NCI-H2171 treated with DMSO at 0.1 percent for 48 hours (cell line): ENCODE measurements at regions not wholly inside any gene's neighbourhood (a gene's known extent, or its start where the extent isn't known, plus 50 kb on each side); places are given as distances from the start of the nearest gene placed in this dataset.
A peak's percentile ranks its signal among the peaks of the same experiment; 100 is the strongest.

ENCODE experiments used
- DNase-seq: peaks from one replicate; lab custom pipeline; 2025; lab: John Stamatoyannopoulos, UW

- no peak for DNase-seq
Measured at GRCh38 chr9:81390792-81391456, 298.4 kb downstream of the TLE1 start.

DNA sequence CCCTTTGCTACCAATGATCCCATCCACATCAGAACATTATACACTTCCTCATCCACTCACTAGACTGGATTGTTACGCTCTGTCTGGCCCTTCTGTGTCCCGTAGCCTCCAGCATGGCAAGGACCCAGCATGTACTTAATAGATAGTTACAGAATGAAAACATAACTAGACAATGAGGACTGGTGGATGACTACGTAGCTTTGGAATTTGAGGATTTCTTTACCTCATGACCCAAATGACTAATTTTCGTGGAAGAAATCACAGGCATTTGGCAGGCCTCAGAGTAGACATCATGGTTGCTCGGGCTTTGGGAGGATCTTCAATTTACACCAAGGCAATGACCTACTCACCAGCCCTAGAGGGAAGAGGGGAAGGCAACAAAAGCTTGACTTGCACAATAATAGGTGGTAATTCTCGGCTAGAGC lies 299.8 kb downstream of the TLE1 start:
- DNase-seq = no peak

- no peak for DNase-seq
Measured at GRCh38 chr9:81388831-81389230, 300.5 kb downstream of the TLE1 start.

GRCh38 chr9:81387360-81388106 lies 301.8 kb downstream of the TLE1 start:
- peak; percentile 52 for DNase-seq

DNA sequence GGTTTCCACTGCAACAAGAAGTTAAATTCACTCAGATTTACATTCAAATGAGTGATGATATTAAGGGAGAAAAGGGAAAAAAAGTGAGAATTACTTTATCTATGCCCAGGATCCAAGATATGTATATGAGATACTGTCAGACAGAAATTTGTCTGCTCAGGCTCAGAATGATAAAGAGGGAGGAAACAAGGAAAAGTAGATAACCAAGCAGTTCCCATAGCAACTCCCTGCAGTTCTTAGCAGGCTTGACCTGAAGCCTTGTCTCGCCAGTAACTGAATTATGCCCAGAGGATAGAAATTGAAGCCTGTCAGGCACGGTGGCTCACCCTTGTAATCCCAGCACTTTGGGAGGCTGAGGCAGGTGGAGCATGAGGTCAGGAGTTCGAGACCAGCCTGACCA lies 304.4 kb downstream of the TLE1 start:
- DNase-seq = no peak

- DNase-seq = no peak
Measured at GRCh38 chr9:81382281-81382680, 307.1 kb downstream of the TLE1 start.

DNA sequence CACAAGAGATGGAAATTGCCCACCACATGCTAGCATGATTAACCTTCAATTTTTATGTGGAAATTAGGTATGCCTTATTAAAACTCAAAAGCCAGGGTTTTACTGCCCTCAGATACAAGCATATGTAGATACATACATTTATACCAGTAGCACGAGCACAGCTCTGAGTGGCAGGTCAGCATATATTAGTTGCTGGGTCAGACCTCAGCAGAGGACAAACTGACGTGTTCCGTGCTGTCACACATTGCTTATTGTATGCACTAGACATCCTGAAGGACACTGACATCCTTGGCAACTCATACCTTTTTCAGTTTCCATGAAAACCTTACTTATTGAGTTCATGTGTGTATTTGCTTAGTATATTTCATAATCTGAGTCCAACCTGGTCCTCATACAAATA lies 307.7 kb downstream of the TLE1 start:
- DNase-seq = no peak

DNA sequence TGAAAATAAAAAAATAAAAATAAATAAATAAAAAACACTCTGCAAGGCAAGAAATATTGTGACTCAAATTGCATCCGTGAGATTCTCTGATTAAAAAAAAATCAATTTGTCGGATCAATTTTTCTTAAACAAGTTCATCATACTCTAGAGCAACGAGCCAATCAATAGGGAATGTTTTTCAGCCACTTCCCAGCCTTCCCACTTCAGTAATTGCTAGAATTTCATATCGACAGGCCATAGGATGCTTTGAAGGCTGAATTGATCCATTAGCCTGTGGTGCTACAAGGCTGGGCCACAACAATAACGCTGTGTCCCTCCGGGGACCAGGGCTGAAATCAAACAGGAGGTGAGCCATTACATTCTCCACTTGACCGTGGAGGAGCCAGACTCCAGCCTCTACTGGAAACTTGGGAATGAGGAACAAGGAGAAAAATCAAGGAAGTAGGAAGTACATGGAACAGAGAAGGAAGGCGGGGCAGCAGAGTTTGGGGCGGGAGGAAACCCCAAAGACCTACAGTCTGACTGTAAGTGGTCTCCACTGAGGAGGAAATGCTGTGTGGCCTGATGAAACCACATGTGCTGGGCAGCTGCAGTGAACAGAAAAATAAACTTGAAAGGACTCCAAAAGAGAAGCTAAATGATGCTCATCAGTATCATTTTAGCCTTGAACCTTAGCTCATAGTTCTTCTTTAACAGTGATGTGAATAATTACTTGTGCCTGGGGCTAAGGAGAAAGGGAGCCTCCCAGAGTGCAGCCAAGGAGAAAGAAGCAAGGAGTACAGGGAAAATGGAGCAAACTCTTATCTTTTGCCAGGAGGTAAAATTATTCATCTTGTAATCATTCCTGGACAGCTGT lies 308.6 kb downstream of the TLE1 start:
- no peak for DNase-seq

GRCh38 chr9:81379655-81380054 lies 309.7 kb downstream of the TLE1 start:
- DNase-seq = no peak

DNA sequence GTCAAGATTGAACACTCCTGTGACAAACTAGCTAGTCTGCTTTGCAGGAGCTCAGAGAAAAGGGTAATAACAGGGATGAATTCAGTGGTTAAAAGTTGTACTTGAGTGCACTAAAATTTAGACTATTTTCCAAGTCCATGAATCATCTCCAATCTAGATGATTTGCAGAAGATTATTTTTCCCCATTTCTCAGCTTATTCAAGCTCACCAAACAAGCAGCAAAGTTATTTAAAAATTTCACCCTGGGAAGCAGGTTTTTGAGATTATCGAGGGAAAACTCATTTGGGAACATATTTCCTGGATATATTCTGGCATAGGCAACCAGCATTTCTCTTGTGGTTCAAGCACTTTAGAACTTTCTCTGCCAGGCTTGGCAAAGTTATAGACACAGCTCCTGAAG lies 311.4 kb downstream of the TLE1 start:
- no peak for DNase-seq

DNA sequence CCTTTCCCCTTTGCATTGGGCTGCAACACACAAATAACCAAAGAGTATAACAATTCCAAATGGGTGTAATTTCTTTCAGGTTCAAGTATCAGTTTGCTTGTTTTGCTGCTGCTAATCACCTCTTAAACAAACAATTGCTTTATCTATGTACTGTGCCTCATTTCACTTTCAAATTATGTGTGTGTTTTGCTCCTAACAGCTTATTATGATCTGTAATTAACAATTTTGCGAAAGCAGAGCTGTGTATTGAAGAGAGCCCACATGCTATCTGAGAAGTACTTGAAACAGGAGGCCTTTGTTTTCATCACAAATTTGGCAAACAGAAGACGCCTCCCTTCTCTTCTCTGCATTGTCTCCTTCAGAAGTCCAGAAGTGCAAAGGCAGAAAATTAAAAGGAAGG lies 312.0 kb downstream of the TLE1 start:
- DNase-seq = peak; percentile 37

GRCh38 chr9:81375187-81376100 lies 313.9 kb downstream of the TLE1 start:
- no peak for DNase-seq

DNA sequence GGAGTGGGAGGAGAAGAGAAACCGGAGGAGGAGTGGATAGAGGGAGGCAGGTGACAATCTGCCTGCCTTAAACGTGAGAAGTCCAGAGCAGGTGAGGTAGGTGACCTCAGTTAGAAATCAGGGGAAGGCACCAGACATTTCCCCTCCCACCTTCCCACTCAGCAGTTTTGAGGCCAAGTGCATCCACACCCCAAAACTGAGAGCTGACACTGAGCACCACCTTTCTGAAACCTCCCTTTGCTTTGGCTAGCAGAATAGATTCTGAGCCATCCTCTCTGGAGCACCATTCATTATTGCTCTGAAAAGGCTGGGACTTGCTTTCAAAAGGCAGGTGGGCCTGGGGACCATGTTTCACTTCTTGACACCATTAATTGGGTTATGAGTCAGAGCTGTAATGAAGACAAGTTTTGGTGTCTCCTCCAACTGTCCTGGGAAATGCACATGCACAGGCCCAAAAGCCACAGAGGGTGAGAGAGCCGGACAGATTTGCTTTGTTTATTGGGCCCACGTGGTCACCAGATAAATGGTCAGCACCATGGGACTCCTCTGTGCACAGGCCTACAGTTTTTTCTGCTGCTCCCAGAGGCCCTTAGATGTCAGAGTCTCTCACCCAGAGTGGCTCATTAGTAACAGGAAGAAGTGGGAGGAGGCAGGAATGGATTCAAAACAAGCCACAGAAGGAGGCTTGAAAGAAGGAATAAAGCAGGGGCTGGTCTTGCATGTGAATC lies 314.7 kb downstream of the TLE1 start:
- DNase-seq = no peak

- DNase-seq = peak; percentile 92
Measured at GRCh38 chr9:81373294-81373693, 316.1 kb downstream of the TLE1 start.

DNA sequence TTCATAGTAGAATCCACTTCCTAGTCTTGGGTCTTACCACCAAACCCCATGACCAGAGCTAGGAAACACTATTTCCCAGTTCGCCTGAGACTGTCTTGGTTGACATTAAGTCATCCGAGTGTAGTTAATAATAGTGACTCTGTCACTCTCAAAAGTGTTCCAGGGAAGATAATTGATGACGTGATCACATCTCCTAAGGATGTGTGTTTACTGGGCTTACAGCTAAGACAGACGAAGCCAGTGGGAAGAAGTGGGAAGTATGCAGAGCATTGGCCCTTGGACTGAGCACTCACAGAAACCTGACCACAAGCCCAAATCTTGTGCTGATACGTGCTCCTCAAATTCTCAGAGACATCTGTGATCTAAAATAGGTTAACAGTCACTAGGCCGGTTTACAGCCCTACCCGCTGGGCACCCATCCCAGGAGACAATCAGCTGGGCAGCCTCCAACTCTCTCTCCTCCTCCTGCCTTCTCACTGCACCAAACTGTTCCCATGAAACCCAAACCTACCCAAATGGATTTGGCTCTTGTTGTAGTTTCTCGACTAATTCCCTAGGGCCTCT lies 316.6 kb downstream of the TLE1 start:
- DNase-seq = peak; percentile 93

DNA sequence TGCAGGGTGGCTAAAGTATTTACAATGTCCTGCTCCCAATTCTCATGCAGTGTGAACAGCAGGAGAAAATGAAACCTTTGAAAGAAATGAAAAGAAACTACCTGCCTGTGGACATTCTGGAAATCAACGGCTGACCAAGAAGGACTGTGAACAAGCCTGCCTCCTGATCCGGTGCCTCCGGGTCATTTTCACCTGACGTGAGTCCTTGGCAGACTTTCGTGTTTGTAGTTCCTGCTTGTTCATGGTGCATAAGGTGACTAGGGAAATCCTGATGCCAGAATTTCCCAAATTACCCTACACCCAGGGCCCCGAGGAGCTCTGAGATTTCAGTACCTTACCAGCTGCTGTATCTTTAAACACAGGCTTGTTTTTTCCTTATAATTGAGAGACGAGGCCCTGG lies 317.5 kb downstream of the TLE1 start:
- DNase-seq = peak; percentile 78

GRCh38 chr9:81370650-81371049 lies 318.7 kb downstream of the TLE1 start:
- DNase-seq = peak; percentile 96

GRCh38 chr9:81370096-81370495 lies 319.3 kb downstream of the TLE1 start:
- peak; percentile 42 for DNase-seq

DNA sequence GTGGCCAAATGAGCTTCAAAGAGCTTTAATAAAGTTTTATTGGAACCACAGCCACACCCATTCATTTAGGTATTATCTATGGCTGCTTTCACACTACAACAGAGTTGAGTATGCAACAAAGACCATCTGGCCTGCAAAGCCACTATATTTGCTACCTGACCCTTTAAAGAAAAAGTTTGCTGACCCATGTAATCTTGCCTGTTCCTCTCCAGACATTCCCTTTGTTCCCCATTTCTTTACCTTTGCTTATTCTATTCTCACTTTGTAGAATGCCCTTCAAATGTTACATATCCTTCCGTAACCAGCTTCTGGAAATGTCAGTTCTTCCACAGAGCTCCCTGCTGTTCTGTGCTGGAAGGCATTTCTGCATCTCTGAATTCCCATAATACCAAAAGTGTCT lies 320.2 kb downstream of the TLE1 start:
- DNase-seq = no peak

- no peak for DNase-seq
Measured at GRCh38 chr9:81363916-81364480, 325.3 kb downstream of the TLE1 start.
